Activated T-cell treated with anti-CD3 and anti-CD28 coated beads for 24 hours (primary cell): ENCODE measurements at regions not wholly inside any gene's neighbourhood (a gene's known extent, or its start where the extent isn't known, plus 50 kb on each side); places are given as distances from the start of the nearest gene placed in this dataset.

Experiments used
- DNase-seq: peaks from one replicate; pipeline ENCODE4 v3.0.0-alpha.2; 2020; ENCODE audit warnings: low read depth

GRCh38 chr5:7015586-7016256 is 302.5 kb downstream of the TENT4A start:
- DNase-seq = no peak

GRCh38 chr5:7016999-7017747 is 303.9 kb downstream of the TENT4A start:
- no peak for DNase-seq

- DNase-seq = no peak
Measured at GRCh38 chr5:7018198-7018597, 305.0 kb downstream of the TENT4A start.

GRCh38 chr5:7018601-7019000 is 305.4 kb downstream of the TENT4A start:
- no peak for DNase-seq

- no peak for DNase-seq
Measured at GRCh38 chr5:7036192-7036835, 323.1 kb downstream of the TENT4A start.

GRCh38 chr5:7039074-7039473 is 325.8 kb downstream of the TENT4A start:
- no peak for DNase-seq

- DNase-seq = no peak
Measured at GRCh38 chr5:7040111-7040510, 326.9 kb downstream of the TENT4A start.

GRCh38 chr5:7043797-7044196 is 330.6 kb downstream of the TENT4A start:
- no peak for DNase-seq

GRCh38 chr5:7047511-7048261 is 334.5 kb downstream of the TENT4A start:
- no peak for DNase-seq

GRCh38 chr5:7050986-7051385 is 337.8 kb downstream of the TENT4A start:
- no peak for DNase-seq

- no peak for DNase-seq
Measured at GRCh38 chr5:7053125-7053524, 339.9 kb downstream of the TENT4A start.

- no peak for DNase-seq
Measured at GRCh38 chr5:7053528-7054209, 340.4 kb downstream of the TENT4A start.

GRCh38 chr5:7066471-7067235 is 329.3 kb upstream of the ADCY2 start:
- DNase-seq = no peak

GRCh38 chr5:7068156-7068555 is 327.8 kb upstream of the ADCY2 start:
- no peak for DNase-seq

GRCh38 chr5:7068899-7069298 is 327.0 kb upstream of the ADCY2 start:
- no peak for DNase-seq

- no peak for DNase-seq
Measured at GRCh38 chr5:7072188-7072587, 323.8 kb upstream of the ADCY2 start.

GRCh38 chr5:7073666-7074065 is 322.3 kb upstream of the ADCY2 start:
- no peak for DNase-seq

GRCh38 chr5:7074176-7074575 is 321.8 kb upstream of the ADCY2 start:
- DNase-seq = no peak

GRCh38 chr5:7075470-7075869 is 320.5 kb upstream of the ADCY2 start:
- no peak for DNase-seq

- no peak for DNase-seq
Measured at GRCh38 chr5:7078101-7078500, 317.8 kb upstream of the ADCY2 start.

GRCh38 chr5:7078901-7079300 is 317.0 kb upstream of the ADCY2 start:
- no peak for DNase-seq
